ENCODE measurements at regions not wholly inside any gene's neighbourhood (a gene's known extent, or its start where the extent isn't known, plus 50 kb on each side); places are given as distances from the start of the nearest gene placed in this dataset.

DNA sequence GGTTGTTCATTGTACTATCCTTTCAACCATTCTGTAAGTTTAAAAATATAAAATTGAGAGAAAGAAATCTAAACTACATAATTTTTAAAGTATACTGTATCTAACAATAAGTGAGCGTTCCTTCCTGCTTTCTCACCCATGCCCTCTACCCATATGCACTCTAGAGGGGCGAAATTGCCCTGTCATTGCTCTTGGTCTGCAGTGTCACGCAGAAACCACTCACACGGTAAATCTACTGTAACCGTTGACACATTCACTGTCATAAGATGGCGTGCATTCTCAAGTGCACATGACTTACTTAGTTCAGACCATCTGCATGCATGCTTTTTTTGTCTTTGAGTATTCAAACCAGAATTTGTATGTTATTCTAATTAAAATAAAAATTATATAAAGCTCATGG lies 55.7 kb upstream of the NIPBL start:
- TF ChIP-seq, protein P1, sequence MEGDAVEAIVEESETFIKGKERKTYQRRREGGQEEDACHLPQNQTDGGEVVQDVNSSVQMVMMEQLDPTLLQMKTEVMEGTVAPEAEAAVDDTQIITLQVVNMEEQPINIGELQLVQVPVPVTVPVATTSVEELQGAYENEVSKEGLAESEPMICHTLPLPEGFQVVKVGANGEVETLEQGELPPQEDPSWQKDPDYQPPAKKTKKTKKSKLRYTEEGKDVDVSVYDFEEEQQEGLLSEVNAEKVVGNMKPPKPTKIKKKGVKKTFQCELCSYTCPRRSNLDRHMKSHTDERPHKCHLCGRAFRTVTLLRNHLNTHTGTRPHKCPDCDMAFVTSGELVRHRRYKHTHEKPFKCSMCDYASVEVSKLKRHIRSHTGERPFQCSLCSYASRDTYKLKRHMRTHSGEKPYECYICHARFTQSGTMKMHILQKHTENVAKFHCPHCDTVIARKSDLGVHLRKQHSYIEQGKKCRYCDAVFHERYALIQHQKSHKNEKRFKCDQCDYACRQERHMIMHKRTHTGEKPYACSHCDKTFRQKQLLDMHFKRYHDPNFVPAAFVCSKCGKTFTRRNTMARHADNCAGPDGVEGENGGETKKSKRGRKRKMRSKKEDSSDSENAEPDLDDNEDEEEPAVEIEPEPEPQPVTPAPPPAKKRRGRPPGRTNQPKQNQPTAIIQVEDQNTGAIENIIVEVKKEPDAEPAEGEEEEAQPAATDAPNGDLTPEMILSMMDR (IDR thresholded peaks at IDR 0.05; ENCODE audit: poor library complexity): no peak
- TF ChIP-seq EZH2phosphoT487 (IDR thresholded peaks at IDR 0.05; ENCODE audit: low read depth, severe bottlenecking, unreplicated experiment) (no peak), EZH2 (IDR thresholded peaks at IDR 0.05; ENCODE audit: borderline replicate concordance) (no peak)
